ENCODE measurements at regions not wholly inside any gene's neighbourhood (a gene's known extent, or its start where the extent isn't known, plus 50 kb on each side); places are given as distances from the start of the nearest gene placed in this dataset.
"Not testable (repeated sequence)": the region's sequence is repeated elsewhere in the genome, so short reads cannot be mapped to it uniquely, and the experiment has no call there.

DNA sequence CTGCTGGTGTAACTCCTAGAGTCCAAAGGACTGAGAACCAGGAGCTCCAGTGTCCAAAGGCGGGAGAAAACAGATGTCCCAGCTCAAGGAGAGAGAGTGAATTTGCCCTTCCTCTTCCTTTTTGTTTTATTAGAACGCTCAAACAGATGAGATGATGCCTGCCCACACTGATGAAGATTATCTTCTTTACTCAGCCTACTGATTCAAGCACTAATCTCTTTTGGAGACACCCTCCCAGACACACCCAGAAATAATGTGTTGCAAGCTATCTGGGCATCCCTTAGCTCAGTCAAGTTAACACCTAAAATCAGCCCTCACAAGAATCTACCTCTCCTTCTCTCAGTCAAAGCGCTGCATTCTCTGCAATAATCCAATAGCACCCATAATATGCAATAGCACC is 78.2 kb upstream of the BCL2L14 start:
- no peak for ATAC-seq (replicated peaks)
- Mint-ChIP-seq H3K4me1 (peaks cover 10% of the 10 kb centered on the region), H3K36me3 (ENCODE audit: low read depth) (no peaks in the 10 kb centered on the region), H3K27ac (no peak overlapping the region), H3K9me3 (peaks cover 10% of the 10 kb centered on the region), H3K27me3 (no peaks in the 10 kb centered on the region), H3K4me3 (no peak overlapping the region)

- ATAC-seq (replicated peaks) = peak; percentile 90
- not testable (repeated sequence) for H3K27me3 Mint-ChIP-seq; H3K9me3 Mint-ChIP-seq; H3K36me3 Mint-ChIP-seq (ENCODE audit: low read depth)
- Mint-ChIP-seq H3K4me1 (peaks cover 11% of the 10 kb centered on the region), H3K27ac (peak overlapping the region; percentile 89), H3K4me3 (peak overlapping the region; percentile 59)
These were observed 72.3 kb upstream of the BCL2L14 start for GRCh38 chr12:11998307-11998943.

DNA sequence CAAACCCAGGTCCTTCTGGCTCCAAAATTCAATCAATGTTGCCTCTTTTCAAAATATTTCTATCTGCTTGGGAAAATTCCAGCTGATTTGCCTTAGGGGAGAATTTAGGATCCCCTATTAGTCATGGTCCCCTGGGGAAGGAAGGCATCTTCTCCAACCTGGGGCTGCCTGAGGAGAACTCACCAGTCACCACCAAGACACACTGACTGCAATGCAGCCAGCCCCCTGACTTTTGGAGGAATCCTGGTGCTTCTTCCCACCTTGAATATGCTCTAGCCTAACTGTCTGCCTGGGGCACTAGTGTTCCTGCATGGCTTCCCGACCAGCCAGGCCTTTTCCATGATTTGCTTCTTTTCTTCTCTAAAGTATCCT is 71.8 kb upstream of the BCL2L14 start:
- H3K4me1 Mint-ChIP-seq = peaks cover 12% of the 10 kb centered on the region
- peaks cover 4% of the 10 kb centered on the region for H3K36me3 Mint-ChIP-seq (ENCODE audit: low read depth)
- peak overlapping the region; percentile 59 for H3K4me3 Mint-ChIP-seq
- H3K27ac Mint-ChIP-seq = peak overlapping the region; percentile 89
- H3K27me3 Mint-ChIP-seq = no peaks in the 10 kb centered on the region
- ATAC-seq (replicated peaks) = peak; percentile 42
- no peaks in the 10 kb centered on the region for H3K9me3 Mint-ChIP-seq

- peaks cover 40% of the 10 kb centered on the region for H3K4me1 Mint-ChIP-seq
These were observed 67.1 kb upstream of the BCL2L14 start for GRCh38 chr12:12003609-12004008.

GRCh38 chr12:12004524-12004923 is 66.2 kb upstream of the BCL2L14 start:
- H3K27ac Mint-ChIP-seq = no peak overlapping the region
- peaks cover 43% of the 10 kb centered on the region for H3K4me1 Mint-ChIP-seq
- no peaks in the 10 kb centered on the region for H3K9me3 Mint-ChIP-seq
- no peak for ATAC-seq (replicated peaks)
- no peak overlapping the region for H3K4me3 Mint-ChIP-seq
- H3K27me3 Mint-ChIP-seq = no peaks in the 10 kb centered on the region
- peaks cover 33% of the 10 kb centered on the region for H3K36me3 Mint-ChIP-seq (ENCODE audit: low read depth)

More at GRCh38 chr12:12003609-12004008, 67.1 kb upstream of the BCL2L14 start:
- no peaks in the 10 kb centered on the region for H3K9me3 Mint-ChIP-seq
- H3K27me3 Mint-ChIP-seq = no peaks in the 10 kb centered on the region
- no peak for ATAC-seq (replicated peaks)
- H3K36me3 Mint-ChIP-seq (ENCODE audit: low read depth) = peaks cover 27% of the 10 kb centered on the region
- H3K27ac Mint-ChIP-seq = peak overlapping the region; percentile 49
- H3K4me3 Mint-ChIP-seq = no peak overlapping the region

DNA sequence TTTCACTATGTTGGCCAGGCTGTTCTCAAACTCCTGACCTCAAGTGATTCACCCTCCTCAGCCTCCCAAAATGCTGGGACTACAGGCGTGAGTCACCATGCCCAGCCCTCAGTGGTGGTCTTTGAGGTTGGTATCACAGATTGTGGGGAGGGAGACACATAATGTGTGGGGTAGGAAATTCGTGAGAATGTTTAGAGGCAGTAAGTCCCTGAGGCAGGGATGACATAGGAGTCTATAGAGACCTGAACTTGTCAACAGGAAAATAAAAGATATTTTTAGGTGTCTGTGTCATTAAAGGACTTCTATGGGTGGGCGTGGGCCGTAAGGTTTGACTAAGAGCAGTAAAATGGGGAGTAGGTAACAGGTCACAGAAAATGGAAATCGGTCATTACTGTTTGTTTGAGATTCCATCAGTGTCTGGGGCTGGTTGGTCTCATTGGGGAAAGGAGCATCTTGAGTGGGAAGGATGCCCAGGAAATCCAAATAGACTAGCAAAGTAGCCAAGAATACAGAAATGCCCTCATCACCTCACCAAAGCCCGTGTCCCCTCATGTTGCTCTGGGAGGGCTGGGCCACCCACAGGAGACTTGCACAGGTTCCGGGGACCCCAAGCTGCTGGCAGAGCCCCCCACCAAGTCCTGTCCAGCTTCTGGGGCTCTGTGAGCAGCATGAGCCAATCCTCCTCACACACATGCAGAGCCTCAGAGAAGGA is 63.6 kb upstream of the BCL2L14 start:
- Mint-ChIP-seq H3K9me3 (no peaks in the 10 kb centered on the region), H3K27ac (peak overlapping the region; percentile 100), H3K36me3 (ENCODE audit: low read depth) (peaks cover 53% of the 10 kb centered on the region), H3K4me1 (peaks cover 51% of the 10 kb centered on the region), H3K4me3 (peak overlapping the region; percentile 92), H3K27me3 (no peaks in the 10 kb centered on the region)
- peak; percentile 59 for ATAC-seq (replicated peaks)

DNA sequence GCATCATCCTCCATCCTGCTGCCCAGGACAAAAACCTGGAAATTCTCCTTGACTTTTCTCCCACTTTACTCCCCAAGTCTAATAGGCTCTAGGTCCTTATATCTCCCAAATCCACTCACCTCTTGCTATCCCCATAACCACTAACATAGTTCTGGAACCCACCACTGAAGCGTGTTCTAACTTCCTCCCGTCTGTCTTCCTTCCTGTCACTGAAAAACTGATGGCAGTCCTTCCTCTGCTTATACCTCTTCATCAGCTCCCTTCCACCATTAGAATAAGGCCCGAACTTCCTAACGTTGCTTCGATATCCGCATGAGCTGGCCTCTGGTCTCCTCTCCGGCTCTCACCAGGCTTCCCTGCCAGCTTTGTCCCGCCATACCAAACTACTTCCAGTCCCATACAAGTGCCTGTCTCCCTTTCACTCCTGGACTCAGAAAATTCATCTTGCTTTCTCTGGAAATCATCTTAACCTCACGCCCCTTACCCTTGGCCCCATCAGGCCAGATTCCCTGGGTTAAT is 63.0 kb upstream of the BCL2L14 start:
- peak overlapping the region; percentile 92 for H3K4me3 Mint-ChIP-seq
- H3K27me3 Mint-ChIP-seq = no peaks in the 10 kb centered on the region
- H3K36me3 Mint-ChIP-seq (ENCODE audit: low read depth) = peaks cover 57% of the 10 kb centered on the region
- H3K4me1 Mint-ChIP-seq = peaks cover 57% of the 10 kb centered on the region
- H3K27ac Mint-ChIP-seq = peak overlapping the region; percentile 100
- ATAC-seq (replicated peaks) = no peak
- no peaks in the 10 kb centered on the region for H3K9me3 Mint-ChIP-seq

GRCh38 chr12:12008232-12008850 is 62.4 kb upstream of the BCL2L14 start:
- H3K36me3 Mint-ChIP-seq (ENCODE audit: low read depth) = peaks cover 57% of the 10 kb centered on the region
- no peak for ATAC-seq (replicated peaks)
- H3K4me3 Mint-ChIP-seq = peak overlapping the region; percentile 92

GRCh38 chr12:12008931-12009611 is 61.7 kb upstream of the BCL2L14 start:
- H3K4me1 Mint-ChIP-seq = peaks cover 56% of the 10 kb centered on the region
- peak overlapping the region; percentile 100 for H3K27ac Mint-ChIP-seq
- no peaks in the 10 kb centered on the region for H3K9me3 Mint-ChIP-seq
- peak overlapping the region; percentile 92 for H3K4me3 Mint-ChIP-seq
- no peaks in the 10 kb centered on the region for H3K27me3 Mint-ChIP-seq
- ATAC-seq (replicated peaks) = peak; percentile 59
- peaks cover 57% of the 10 kb centered on the region for H3K36me3 Mint-ChIP-seq (ENCODE audit: low read depth)

More at GRCh38 chr12:12008232-12008850, 62.4 kb upstream of the BCL2L14 start:
- no peaks in the 10 kb centered on the region for H3K27me3 Mint-ChIP-seq
- H3K4me1 Mint-ChIP-seq = peaks cover 55% of the 10 kb centered on the region
- peak overlapping the region; percentile 100 for H3K27ac Mint-ChIP-seq
- H3K9me3 Mint-ChIP-seq = no peaks in the 10 kb centered on the region

GRCh38 chr12:12009749-12010276 is 60.9 kb upstream of the BCL2L14 start:
- H3K36me3 Mint-ChIP-seq (ENCODE audit: low read depth) = peaks cover 60% of the 10 kb centered on the region
- peak overlapping the region; percentile 100 for H3K27ac Mint-ChIP-seq
- H3K4me1 Mint-ChIP-seq = peaks cover 55% of the 10 kb centered on the region
- ATAC-seq (replicated peaks) = peak; percentile 43
- H3K4me3 Mint-ChIP-seq = peak overlapping the region; percentile 92
- not testable (repeated sequence) for H3K27me3 Mint-ChIP-seq, H3K9me3 Mint-ChIP-seq

DNA sequence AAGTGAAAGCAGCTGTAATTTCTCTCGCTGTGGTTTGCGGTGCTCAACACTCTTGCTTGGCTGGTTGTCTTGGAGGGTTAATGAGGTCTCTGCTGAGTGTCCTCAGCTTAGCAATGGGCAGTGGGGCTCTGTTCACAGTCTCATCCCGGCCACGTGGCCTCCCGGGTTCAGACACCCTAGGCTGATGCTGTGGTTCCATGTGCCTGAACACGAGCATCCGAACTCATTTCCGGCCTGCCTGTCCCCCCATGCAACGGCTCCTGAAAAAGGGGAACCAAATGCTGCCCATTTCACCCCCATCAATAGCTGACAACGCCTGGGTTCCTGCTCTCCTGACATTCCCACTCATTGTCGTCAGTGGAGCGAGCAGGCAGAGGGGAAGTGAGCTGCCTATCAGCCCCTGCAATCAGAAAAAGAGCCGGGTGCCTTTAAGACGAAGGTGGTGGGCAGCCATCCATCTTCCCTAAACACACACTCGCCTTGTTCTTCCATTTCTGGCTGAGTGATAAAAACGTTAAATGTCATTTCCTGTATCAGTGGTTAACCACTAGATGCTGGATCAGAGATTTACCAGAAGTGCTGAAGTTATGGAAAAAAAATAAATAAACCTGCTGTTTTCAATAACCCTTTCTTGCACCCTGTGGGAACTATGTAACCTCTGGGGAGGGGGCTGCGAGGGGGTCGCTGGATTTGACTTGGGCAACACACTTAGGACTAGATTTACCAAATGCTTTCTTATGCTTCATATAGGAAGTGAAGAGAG is 60.3 kb upstream of the BCL2L14 start:
- peak; percentile 56 for ATAC-seq (replicated peaks)
- Mint-ChIP-seq H3K27ac (peak overlapping the region; percentile 100), H3K27me3 (no peaks in the 10 kb centered on the region), H3K36me3 (ENCODE audit: low read depth) (peaks cover 63% of the 10 kb centered on the region), H3K9me3 (no peaks in the 10 kb centered on the region), H3K4me3 (peak overlapping the region; percentile 92), H3K4me1 (peaks cover 60% of the 10 kb centered on the region)

GRCh38 chr12:12011880-12012260 is 58.9 kb upstream of the BCL2L14 start:
- H3K4me1 Mint-ChIP-seq = peaks cover 58% of the 10 kb centered on the region
- H3K27me3 Mint-ChIP-seq = no peaks in the 10 kb centered on the region
- H3K27ac Mint-ChIP-seq = peak overlapping the region; percentile 100
- no peaks in the 10 kb centered on the region for H3K9me3 Mint-ChIP-seq
- peaks cover 60% of the 10 kb centered on the region for H3K36me3 Mint-ChIP-seq (ENCODE audit: low read depth)
- H3K4me3 Mint-ChIP-seq = peak overlapping the region; percentile 92
- no peak for ATAC-seq (replicated peaks)

- H3K27ac Mint-ChIP-seq = peak overlapping the region; percentile 98
- peak overlapping the region; percentile 71 for H3K4me3 Mint-ChIP-seq
- no peaks in the 10 kb centered on the region for H3K9me3 Mint-ChIP-seq
- ATAC-seq (replicated peaks) = no peak
- peaks cover 45% of the 10 kb centered on the region for H3K4me1 Mint-ChIP-seq
- peaks cover 34% of the 10 kb centered on the region for H3K36me3 Mint-ChIP-seq (ENCODE audit: low read depth)
- no peaks in the 10 kb centered on the region for H3K27me3 Mint-ChIP-seq
These were observed 55.6 kb upstream of the BCL2L14 start for GRCh38 chr12:12015073-12015685.

Measured in activated T-helper 17 cell treated with anti-CD3 and anti-CD28 coated beads, Interleukin-2, amount 50 U/mL, for 72 hours (primary cell).